HG03175 (cell line): ENCODE measurements at regions not wholly inside any gene's neighbourhood (a gene's known extent, or its start where the extent isn't known, plus 50 kb on each side); places are given as distances from the start of the nearest gene placed in this dataset.
"Not testable (repeated sequence)": the region's sequence is repeated elsewhere in the genome, so short reads cannot be mapped to it uniquely, and the experiment has no call there.

Experiments
- ATAC-seq: cut with Tn5 transposase; IDR thresholded peaks from one replicate; pipeline ENCODE4 v1.9.1; 2021; ENCODE audit warnings: mild to moderate bottlenecking, moderate library complexity; ENCODE audit not compliant: unreplicated experiment

DNA sequence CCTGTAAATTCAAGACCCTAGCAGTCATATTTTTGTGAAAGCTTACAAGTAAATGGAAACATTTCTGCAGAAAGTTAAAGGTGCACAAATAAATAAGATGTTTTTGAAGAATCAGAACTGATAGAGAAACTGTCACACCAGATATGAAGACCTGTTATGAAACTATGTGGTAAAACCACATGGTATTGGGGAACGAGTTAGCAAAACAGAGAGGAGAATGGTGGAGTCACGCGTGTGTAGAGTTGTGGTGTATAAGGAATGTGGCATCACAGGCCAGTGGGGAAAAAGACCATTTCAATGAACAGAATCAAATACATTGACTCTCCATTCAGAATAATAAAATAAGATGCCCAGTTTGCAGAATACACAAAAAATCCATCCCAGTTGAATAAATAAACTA lies 477.2 kb downstream of the ICE1 start:
- no peak for ATAC-seq

DNA sequence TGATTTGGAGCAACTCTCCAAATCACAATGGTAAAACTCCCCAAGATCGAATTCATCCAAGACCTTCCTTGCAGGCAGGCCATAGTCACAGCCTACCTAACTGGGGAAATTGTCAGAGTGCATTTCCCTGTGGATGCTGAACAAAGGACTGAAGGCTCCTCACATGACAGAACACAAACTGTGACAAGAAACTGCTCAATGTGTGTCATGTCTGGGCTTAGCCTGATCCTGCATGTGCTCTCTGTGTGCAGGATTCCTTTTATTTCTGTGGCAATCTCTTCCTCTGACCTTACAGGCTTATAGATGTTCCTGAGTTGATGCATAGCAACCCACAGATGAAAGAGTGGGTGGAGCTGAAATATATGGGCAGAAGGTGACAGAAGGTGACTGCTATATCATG lies 465.8 kb downstream of the ICE1 start:
- no peak for ATAC-seq

DNA sequence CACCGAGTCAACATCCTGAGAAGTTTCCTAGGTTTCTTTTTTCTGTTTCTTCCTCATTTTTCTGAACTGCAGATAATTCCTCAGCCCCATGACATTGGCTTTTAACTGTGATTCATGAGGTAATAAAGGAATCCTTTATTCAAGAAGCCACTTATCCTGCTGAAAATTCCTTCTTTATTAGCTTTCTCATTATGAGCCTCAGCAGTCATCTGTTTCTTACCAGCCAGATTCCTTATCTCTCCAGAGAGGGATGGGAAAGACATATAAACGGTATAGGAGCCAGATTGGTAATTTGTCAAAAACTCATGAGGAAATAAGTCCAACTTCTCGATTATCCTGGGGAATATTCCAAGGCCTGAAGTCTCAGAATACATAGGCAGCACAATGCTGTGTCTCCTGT lies 465.4 kb downstream of the ICE1 start:
- no peak for ATAC-seq

DNA sequence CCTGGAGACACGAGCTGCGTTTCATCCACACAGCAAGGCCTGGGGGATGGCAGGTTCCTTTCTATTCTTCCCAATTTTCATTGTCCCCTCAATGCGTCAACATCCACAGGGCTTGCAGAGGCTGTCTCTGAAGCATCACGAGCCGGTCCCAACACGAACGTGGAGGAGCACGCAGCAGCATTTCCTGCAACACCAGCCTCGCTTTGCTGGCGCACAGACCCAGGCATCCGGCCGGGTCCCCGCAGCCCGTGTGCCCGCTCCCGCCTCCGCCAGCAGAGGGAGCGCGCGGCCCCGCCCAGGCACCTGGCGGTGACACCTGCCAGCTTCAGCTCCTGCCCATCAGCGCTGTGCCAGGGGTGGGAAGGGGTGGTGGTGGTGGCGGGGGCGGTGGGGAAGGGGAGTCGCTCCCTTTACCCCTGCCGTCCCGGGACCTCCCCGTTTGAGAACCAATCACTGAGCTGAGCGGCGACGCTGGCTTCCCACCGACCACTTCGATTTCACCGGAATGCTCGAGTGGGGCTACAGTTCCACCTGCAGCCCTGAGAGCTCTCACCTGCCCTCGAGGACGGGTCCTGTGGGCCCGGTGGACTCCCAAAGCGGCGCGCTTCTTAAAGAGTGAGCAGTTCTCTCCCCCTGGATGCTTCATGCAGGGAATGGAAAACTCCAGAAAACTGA lies 464.5 kb downstream of the ICE1 start:
- ATAC-seq: peak; percentile 79

DNA sequence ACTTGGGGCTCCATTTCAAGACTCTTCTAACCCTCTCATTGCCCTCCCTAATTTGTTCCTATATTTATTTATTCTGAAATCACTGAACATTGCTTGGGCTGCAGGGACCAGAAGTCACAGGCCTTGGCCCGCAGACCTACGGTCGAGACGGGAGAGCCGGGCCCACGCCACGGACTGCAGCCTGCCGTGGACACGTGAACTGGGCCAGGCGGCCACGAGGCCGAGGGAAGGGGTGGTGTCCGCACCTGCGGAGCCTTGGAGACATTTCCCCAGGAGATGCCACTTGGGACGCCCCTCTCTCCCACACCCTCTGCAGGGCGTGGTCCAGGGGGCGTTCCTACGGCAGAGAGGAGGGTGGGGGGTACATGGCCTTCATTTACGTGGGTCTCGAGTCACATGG lies 463.9 kb downstream of the ICE1 start:
- ATAC-seq: no peak

GRCh38 chr5:5885782-5886181 lies 463.3 kb downstream of the ICE1 start:
- no peak for ATAC-seq

- ATAC-seq: no peak
Observed at GRCh38 chr5:5884593-5884992, 462.1 kb downstream of the ICE1 start.

DNA sequence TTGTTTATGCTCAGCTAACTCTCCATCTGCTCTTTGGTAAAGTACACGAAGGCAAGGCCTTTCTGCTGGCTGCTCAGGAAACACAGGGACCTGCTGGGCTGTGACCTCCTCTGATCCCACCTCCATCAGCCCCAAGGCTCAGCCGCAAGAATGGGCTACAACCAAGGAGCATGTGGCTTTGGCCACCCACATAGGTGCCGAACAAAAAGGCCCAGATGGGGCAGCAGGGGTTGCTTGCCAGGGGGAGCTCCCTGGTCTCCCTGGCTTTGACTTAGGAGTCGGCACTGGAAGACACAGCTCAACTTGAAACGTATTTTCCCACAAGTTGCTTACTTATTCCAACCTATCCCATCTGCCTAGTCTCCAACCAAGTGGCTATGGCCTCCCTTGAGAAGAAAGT lies 461.1 kb downstream of the ICE1 start:
- ATAC-seq: no peak

DNA sequence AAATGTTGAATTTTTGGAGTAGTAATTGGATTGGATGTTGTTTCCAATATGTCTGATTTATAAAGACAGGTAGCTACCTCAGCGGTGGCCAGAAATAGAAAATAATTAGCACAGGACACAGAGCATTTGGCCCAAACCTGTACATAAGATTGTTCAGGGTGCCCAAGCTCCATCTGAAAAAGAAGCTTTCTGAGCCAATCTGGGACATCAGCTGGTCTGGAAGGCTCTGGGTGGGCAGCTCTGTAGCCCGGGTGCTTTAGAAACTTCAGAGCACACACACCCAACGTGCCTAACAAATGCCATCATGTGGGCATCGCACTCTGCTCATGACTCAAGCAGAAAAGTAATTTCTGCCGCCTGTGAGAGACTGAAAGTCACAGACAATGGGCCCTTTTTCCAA lies 460.7 kb downstream of the ICE1 start:
- ATAC-seq: no peak

GRCh38 chr5:5882706-5883105 lies 460.2 kb downstream of the ICE1 start:
- no peak for ATAC-seq

GRCh38 chr5:5881294-5881693 lies 458.8 kb downstream of the ICE1 start:
- ATAC-seq: no peak

DNA sequence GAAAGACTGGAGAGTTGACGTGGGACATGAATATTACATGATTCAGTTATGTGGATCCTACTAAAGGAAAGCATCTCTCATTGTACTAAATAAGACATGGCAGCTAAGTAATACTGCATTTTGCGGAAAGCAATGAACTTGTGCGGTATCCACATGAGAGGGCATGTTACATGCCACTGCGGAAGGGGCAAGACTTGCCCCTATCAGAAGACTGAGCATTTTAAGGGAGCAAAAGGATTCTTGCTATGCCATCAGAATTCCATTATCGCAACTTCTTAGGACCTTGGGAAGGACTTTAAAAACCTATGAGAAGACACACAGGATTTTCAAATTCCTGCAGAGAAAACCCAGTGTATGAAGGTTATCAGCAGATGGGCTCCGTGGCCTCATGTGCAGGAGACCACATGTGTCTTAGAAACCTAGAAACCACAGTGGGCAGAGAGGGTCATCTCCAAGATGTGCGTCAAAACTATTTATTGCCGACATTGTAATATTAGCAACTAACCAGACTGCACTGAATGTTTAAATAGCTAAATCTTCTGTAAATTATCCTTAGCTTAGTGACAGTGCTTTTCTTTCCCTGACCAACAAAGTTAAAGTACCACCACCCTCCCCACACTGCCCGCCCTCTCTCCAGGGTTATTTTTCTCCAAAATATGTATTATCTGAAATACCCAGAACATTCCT lies 457.7 kb downstream of the ICE1 start:
- no peak for ATAC-seq

- no peak for ATAC-seq
Observed at GRCh38 chr5:5857396-5857795, 434.9 kb downstream of the ICE1 start.

DNA sequence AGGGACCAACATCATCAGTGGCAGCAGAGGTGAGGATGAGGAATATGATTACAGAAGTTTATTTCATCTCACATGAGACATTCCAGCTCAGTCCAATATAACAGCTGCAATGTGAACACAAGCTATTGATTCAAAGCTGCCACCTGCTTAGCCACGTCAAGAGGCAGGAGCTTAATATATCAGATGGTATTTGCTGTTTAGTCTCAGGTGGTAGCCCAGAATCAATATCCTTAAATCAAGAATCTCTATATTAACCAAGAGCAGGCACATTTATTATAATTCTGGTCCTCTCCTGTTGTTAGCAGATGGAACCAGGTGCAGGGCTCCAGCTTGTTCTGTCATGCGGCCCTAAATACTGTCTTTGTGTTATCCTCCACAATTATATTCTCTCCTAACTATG lies 431.6 kb downstream of the ICE1 start:
- no peak for ATAC-seq

- ATAC-seq: no peak
Observed at GRCh38 chr5:5838493-5838892, 416.0 kb downstream of the ICE1 start.

GRCh38 chr5:5831622-5832021 lies 409.1 kb downstream of the ICE1 start:
- not testable (repeated sequence) for ATAC-seq

DNA sequence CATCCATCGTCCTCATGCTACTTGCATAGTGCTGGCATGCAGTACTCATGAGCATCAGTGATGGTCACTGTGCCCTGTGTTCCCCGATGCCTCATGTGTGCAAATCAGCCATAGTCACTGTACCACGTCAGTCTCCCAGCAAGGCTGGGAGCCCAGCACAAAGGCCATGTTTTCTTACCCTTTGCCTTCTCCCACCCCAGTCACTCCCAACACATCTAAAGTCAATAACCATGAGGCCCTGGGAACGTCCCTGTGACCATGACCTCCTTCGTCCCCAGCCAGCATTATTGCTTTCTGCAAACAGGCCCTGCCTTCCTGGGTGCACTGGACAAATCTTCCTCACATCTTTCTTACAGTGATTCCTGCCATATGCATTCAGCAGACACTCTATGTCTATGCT lies 406.1 kb downstream of the ICE1 start:
- ATAC-seq: no peak

DNA sequence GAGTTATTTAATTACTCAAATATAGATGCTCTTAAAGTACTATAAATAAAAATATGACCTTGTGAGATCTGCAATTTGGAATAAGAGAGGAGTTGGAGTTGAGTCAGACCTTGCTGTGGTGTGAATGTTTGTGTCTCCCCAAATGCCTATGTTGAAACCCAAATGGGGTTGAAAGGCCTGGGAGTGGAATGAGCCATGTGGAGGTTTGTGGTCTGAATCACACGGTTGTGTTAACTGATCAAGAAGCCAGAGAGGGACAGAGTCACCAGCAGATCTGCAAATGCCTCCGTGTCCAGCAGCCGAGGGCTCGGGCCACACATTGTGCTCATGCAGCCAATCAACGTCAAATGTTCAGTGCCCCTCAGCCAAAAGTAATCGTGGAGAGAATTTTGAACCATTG lies 404.4 kb downstream of the ICE1 start:
- no peak for ATAC-seq

- no peak for ATAC-seq
Observed at GRCh38 chr5:5822729-5823257, 400.3 kb downstream of the ICE1 start.

GRCh38 chr5:5816960-5817359 lies 394.5 kb downstream of the ICE1 start:
- ATAC-seq: no peak

DNA sequence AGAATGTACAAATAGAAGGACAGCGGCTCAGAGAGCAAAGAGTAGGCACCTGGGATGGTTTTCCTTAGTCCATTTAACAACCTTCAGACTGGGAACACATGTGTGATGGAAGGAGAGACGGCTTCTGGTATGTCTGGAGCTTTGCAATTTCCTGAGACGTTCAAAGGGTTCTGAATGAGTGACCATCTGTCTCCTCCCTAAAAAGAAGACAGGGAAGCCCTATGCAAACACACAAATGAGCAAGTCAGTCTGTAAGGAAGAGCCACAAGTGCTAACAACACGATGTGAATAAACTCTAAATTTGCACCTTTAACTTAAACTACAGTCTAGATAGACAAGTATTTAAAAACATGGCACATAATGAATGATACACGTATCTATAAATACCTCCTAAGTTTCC lies 391.0 kb downstream of the ICE1 start:
- ATAC-seq: no peak

- ATAC-seq: no peak
Observed at GRCh38 chr5:5810461-5810860, 388.0 kb downstream of the ICE1 start.

GRCh38 chr5:5805916-5806315 lies 383.4 kb downstream of the ICE1 start:
- no peak for ATAC-seq
